ENCODE measurements at regions not wholly inside any gene's neighbourhood (a gene's known extent, or its start where the extent isn't known, plus 50 kb on each side); places are given as distances from the start of the nearest gene placed in this dataset.

DNA sequence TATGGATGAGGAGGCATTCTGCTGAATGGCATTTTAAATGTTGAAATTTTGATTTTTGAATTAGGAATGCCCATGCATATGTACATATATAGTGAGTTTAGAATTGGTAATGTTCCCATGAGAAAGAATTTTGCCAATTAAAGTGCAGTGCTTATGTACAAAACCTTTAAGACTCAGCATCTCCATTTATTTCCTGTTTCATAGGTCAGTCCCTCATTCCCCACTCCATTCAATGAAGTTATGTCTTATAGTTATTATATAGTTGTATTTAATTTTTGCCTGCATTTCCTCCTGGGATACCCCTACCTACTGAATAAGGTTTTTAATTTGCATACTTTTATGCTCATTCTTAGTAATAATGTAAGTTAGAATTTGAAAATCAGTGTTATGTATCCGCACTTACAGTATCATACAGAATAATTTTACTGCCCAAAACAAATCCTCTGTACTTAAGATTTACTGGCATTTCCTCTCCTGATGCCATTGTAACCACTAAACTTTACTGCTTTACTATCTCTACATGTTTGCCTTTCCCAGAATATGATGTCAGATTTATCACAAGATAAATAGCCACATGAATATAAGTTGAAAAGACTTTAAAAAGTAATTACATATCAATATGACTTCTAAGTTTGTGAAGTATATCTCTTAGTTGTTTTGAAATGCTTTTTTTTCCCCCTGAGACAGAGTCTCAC, 389.1 kb upstream of the NDN start:
- TF ChIP-seq CTCF (IDR thresholded peaks at IDR 0.05) (no peak), EP300 (IDR thresholded peaks at IDR 0.05) (no peak)
